GM21529 (cell line): ENCODE measurements at regions not wholly inside any gene's neighbourhood (a gene's known extent, or its start where the extent isn't known, plus 50 kb on each side); places are given as distances from the start of the nearest gene placed in this dataset.
"Not testable (repeated sequence)": the region's sequence is repeated elsewhere in the genome, so short reads cannot be mapped to it uniquely, and the experiment has no call there.

ENCODE experiments used
- ATAC-seq: cut with Tn5 transposase; IDR thresholded peaks from one replicate; pipeline ENCODE4 v1.9.1; 2021; ENCODE audit not compliant: unreplicated experiment

- no peak for ATAC-seq
Measured at GRCh38 chr20:22842793-22843192, 192.3 kb upstream of the SSTR4 start.

DNA sequence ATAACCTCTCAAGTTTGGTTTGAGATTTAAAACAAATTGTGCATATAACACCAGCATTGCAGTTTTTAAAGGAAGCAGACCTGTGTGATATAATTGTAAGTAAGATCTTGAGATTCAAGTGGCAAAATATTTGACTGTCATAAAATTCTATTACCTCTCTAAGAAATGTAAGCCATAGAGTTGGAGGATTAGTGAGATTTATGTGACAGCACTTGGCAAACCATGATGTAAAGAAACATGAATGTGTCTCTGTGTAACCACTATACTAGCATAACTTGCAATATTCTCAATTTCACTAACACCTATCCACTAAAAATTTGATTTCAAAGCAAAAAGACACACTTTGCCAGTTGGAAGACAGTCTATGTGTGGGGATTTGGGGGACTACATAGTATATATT, 190.2 kb upstream of the SSTR4 start:
- no peak for ATAC-seq

- ATAC-seq = no peak
Measured at GRCh38 chr20:22846863-22847262, 188.2 kb upstream of the SSTR4 start.

DNA sequence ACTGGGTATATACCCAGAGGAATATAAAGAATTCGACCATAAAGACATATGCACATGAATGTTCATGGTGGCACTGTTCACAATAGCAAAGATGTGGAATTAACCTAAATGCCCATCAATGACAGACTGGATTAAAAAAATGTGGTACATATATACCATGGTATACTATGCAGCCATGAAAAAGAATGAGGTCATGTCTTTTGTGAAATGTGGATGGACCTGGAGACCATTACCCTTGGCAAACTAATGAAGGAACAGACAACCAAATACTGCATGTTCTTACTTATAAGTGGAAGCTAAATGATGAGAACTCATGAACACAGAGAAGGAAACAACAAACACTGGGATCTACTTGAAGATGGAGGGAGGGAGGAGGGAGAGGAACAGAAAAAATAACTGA, 186.7 kb upstream of the SSTR4 start:
- no peak for ATAC-seq

DNA sequence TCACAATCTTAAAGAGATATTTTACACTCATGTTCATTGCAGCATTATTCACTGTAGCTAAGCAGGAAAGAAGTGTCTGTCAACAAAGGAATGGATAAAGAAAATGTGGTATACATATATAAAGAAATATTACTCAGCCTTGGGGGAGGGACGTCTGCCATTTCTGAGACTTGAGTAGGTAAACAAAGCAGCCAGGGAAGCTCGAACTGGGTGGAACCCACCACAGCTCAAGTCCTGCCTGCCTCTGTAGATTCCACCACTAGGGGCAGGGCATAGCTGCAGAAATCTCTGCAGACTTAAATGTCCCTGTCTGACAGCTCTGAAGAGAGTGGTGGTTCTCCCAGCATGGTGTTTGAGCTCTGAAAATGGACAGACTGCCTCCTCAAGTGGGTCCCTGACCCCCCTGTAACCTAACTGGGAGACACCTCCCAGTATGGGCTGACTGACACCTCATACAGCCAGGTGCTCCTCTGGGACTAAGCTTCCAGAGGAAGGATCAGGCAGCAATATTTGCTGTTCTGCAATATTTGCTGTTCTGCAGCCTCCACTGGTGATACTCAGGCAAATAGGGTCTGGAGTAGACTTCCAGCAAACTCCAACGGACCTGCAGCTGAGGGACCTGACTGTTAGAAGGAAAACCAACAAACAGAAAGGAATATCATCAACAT, 183.3 kb upstream of the SSTR4 start:
- ATAC-seq = not testable (repeated sequence)

DNA sequence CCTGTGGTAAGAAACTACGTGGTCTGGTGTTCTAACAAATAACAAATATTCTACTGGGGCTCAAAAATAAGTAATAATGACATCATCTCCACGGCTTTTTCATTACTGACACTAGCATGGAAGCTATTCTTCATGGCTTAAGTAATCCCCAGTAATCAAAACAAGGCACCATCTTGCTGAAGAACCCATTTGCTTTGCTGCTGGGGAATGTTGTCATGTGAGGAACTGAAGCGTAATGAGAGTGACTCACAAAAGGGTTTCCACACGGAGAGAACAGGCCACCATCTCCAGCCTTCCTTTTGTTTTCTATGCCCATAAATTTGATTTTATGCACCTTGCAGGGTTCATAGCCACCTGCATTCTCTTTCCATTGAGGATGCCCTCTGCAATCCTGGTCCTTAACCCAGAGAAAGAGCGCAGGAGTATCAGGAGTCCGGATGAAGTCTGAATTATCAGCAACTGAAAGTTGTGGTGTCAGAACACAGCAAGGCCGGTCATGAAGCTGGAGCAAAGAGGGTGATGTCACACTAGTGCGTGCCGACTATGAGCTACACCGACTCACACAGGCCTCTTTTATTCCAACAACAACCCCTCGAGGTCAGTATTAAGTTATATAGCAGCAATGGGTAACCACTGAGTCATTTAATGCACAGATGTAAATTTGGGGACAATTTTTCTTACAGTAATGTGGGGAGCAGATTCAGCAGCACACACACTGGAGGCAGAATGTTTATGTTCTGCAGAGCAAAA, 173.7 kb upstream of the SSTR4 start:
- ATAC-seq = no peak

DNA sequence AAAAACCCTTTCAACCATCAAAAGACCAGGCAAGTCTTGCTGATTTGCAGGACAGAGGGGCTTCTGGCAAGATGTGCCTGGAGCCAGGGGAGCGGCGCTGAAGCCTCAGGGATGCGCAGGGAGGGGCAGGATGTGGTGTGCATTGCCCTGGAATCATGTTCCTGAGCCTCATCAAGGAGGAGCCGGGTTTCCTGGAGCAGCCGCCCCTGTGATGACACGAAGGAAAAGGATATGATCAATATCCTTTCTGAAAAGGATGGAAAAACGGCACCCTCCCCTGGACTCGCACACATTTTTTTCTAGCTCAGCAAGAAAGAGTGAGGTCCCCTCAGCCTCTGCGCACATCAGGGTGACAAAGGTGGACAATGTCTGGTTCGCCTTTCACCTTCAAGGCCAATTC, 173.1 kb upstream of the SSTR4 start:
- no peak for ATAC-seq

DNA sequence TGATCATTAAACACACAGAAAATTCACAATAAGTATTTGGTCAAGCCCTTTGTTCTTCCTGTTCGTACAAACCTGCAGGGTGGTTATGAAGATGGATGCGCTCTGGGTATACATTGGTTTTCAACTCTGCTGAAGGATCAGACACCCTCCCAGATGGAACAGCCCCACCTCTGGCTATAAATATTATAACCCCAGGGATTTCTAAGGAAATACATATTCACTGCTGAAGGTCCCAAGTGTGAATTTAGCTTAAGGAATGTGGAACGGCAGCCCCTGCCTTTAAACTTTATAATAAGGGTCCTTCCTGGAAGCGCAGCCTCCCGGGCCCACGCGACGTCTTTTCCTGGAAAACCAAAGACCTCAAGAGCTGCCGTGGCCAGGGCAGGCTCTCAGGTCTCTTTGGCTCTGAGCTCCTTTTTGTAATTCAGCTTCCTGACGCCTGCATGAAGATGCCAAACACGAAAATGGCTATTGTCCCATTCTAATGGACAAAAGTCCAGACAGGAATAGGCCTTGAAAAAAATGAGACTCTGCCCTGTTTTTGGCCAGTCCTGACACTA, 172.4 kb upstream of the SSTR4 start:
- no peak for ATAC-seq

- no peak for ATAC-seq
Measured at GRCh38 chr20:22863826-22864225, 171.3 kb upstream of the SSTR4 start.

DNA sequence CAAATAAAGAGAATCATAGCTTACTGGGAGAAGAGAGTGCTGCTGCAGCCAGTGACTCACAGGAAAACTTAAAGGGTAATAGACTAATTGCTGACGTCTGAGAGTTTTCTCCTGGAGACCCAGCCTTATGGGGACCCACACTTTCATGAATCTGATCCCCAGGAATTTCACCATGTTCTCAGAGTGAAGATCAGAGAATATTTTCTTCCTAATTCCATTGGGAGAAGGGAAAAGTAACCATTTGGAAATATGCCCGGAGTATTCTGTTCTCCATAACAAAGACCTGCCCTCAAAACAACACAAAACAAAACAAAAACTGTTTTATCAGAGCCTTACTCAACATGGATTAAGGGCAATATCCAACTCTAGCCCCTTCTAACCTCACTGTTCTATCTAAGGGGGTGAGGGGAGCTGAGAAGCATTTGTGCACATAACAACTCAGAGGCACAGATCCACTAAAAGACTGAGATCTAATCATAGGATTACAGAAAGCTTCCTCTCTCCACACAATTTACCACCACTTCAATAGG, 168.2 kb upstream of the SSTR4 start:
- ATAC-seq = no peak

DNA sequence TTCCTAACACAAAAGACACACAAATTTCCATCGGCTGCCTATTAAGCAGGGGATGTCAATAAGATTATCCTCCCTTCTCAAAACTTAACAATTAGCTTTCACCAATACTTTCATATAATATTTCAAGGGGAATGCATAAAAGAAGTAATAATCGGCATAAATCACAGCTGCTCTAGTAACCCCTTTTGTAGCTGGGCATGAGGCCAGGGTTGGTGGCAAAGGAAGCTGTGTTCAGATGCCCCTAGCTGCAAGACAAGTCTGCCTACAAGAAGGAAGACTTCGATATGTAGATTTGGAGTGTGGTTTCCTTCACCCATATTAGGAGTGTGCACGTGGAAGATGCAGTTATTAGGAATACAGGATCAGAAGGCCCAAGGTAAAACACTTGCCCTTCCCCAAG, 156.9 kb upstream of the SSTR4 start:
- no peak for ATAC-seq

- ATAC-seq = no peak
Measured at GRCh38 chr20:22880277-22880676, 154.8 kb upstream of the SSTR4 start.

DNA sequence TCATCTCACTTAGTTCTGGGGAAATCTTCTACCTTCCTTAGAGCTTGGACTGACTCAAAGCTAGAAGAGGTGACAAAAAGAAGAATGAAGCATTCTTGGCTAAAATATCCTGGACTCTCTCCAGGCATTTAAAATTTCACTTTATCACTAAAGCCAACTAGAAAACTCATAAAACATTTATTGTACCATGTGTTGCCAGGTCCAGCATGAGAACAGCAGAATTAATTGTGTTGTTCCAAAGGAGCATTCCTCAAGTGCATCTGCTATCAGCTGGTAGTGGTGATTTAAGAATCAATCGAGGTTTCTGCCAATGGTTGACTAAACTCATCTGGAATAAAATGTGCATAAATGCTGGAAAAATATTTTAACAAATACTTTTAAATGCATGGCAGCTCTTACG, 147.3 kb upstream of the SSTR4 start:
- ATAC-seq = no peak

DNA sequence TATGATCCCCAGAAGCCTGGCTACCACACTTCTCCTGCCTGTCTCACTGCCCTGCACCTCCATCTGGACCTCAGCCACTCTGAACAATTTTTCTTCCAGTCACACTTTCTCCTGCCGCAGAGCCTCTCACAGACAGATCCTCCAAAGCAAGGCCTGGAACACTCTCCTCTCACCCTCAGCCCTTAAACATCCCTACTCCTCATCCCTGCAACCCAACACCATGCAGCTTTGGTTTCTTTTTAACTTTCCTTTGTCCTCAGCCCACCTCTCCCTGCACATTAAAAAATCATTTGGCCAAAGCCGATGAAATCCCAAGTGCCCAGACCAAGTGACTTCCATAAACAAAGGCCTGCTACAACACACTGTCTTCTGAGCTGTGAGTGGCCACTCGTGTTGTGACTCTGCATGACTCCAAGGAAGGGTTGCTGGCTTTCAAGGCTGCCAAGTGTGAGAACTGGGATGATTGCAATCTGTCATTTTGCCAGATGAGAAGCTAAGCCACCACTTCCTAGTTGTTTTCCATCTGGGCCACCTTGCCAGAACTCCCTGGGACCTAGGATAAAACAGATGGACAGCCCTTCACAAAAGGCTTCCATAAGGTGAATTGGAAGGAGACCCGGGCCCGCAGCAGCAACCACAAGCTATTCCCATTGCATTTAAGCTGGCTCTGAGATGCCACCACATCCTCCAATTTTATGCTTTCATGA, 144.4 kb upstream of the SSTR4 start:
- ATAC-seq = no peak

- no peak for ATAC-seq
Measured at GRCh38 chr20:22901164-22901563, 133.9 kb upstream of the SSTR4 start.

- no peak for ATAC-seq
Measured at GRCh38 chr20:22901921-22902320, 133.2 kb upstream of the SSTR4 start.

DNA sequence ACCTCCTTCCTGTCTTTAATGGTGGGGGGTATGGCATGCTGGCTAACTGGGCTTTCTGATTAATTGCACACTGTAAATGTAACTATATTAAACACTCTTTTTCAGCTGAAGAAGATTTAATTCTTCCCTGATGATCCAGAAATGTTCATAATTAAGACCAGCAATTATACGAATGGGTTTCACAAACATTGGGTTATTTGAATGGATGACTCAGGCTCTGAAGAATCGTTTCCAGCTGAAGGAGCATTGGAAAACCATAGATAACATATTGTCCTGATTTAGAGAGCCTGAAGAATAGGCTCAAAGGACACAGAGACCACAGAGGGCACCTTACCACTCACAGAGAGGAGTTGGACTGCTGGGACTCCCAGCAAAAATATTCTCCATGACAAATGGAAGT, 130.7 kb upstream of the SSTR4 start:
- no peak for ATAC-seq

- ATAC-seq = no peak
Measured at GRCh38 chr20:22904905-22905304, 130.2 kb upstream of the SSTR4 start.

- ATAC-seq = no peak
Measured at GRCh38 chr20:22905658-22906057, 129.5 kb upstream of the SSTR4 start.

GRCh38 chr20:22908437-22908836, 126.7 kb upstream of the SSTR4 start:
- ATAC-seq = no peak

- ATAC-seq = no peak
Measured at GRCh38 chr20:22908944-22909343, 126.2 kb upstream of the SSTR4 start.

DNA sequence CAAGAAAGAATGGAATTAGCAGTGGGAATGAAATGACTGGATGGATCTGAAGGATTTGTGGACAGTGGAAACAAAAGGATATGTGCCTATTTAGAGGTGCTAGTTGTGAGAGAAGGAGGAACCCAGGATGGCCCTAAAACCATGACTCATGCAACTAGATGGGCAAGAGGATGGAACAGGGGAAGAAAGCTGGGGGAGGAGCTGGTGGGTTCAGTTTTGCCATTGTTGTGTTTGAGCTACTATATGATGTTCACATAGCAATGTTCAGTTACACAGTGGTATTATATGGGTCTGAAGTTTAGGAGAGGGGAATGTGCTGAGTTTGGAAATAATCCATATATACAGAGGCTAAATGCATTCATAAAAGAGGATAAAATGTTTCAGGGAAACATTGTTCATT, 125.7 kb upstream of the SSTR4 start:
- no peak for ATAC-seq
